GM13977 (cell line): ENCODE measurements at regions not wholly inside any gene's neighbourhood (a gene's known extent, or its start where the extent isn't known, plus 50 kb on each side); places are given as distances from the start of the nearest gene placed in this dataset.
"Not testable (repeated sequence)": the region's sequence is repeated elsewhere in the genome, so short reads cannot be mapped to it uniquely, and the experiment has no call there.

Experiments
- DNase-seq: peaks from one replicate; pipeline ENCODE4 v3.0.0; 2012; ENCODE audit warnings: low spot score
- CTCF ChIP-seq: IDR thresholded peaks from 2 replicates; pipeline ENCODE4 v1.5.1; 2012; ENCODE audit warnings: mild to moderate bottlenecking, control low read depth; ENCODE audit not compliant: insufficient read depth; ENCODE audit errors: extremely low read depth, missing control alignments
- in situ Hi-C: fragments of 300-500 bp; cut with MboI; formaldehyde crosslinking; loops from one replicate; pipeline ENCODE4 v1.12.0; 2022; ENCODE audit warnings: low sequenced_read_pairs, low pct_unique_long_range_greater_than_20kb, mixed read lengths, inconsistent platforms; ENCODE audit not compliant: unreplicated experiment

GRCh38 chr2:59752512-59752911, 800.9 kb downstream of the BCL11A start:
- no peak for TF ChIP-seq CTCF
- in situ Hi-C loops = no loop called here
- no peak for DNase-seq

- in situ Hi-C loops = no loop called here
- TF ChIP-seq CTCF = no peak
- no peak for DNase-seq
These were observed 801.4 kb downstream of the BCL11A start for GRCh38 chr2:59752071-59752470.

GRCh38 chr2:59751214-59751613, 802.2 kb downstream of the BCL11A start:
- in situ Hi-C loops, DNase-seq: not testable (repeated sequence)

GRCh38 chr2:59746291-59746690, 807.2 kb downstream of the BCL11A start:
- in situ Hi-C loops = no loop called here
- TF ChIP-seq CTCF = no peak
- DNase-seq = no peak

GRCh38 chr2:59745085-59745484, 808.4 kb downstream of the BCL11A start:
- TF ChIP-seq CTCF = no peak
- in situ Hi-C loops = no loop called here
- no peak for DNase-seq

GRCh38 chr2:59744436-59744835, 809.0 kb downstream of the BCL11A start:
- TF ChIP-seq CTCF = no peak
- in situ Hi-C loops = no loop called here
- DNase-seq = no peak

- no peak for DNase-seq
- no peak for TF ChIP-seq CTCF
- in situ Hi-C loops = no loop called here
These were observed 811.6 kb downstream of the BCL11A start for GRCh38 chr2:59741840-59742239.

GRCh38 chr2:59739166-59739565, 814.3 kb downstream of the BCL11A start:
- in situ Hi-C loops = no loop called here
- DNase-seq = no peak

More at GRCh38 chr2:59739166-59739565, 814.3 kb downstream of the BCL11A start:
- TF ChIP-seq CTCF = no peak
